ENCODE measurements at regions not wholly inside any gene's neighbourhood (a gene's known extent, or its start where the extent isn't known, plus 50 kb on each side); places are given as distances from the start of the nearest gene placed in this dataset.

GRCh38 chr15:24733659-24734058 lies 58.1 kb downstream of the NPAP1 start:
- no peak for DNase-seq (ENCODE audit: low read depth)
- in situ Hi-C loops (cut with HindIII; ENCODE audit: low sequenced_read_pairs): no loop called here
- no peak overlapping the region for H3K4me3 ChIP-seq (ENCODE audit: low read depth, low read length)
- no peak for TF ChIP-seq CTCF (IDR thresholded peaks at IDR 0.05; ENCODE audit: low read depth, low read length, missing control alignments)

GRCh38 chr15:24734396-24734795 lies 58.8 kb downstream of the NPAP1 start:
- DNase-seq (ENCODE audit: low read depth): no peak
- H3K4me3 ChIP-seq (ENCODE audit: low read depth, low read length): no peak overlapping the region
- TF ChIP-seq CTCF (IDR thresholded peaks at IDR 0.05; ENCODE audit: low read depth, low read length, missing control alignments): no peak
- in situ Hi-C loops (cut with HindIII; ENCODE audit: low sequenced_read_pairs): no loop called here

- TF ChIP-seq CTCF (IDR thresholded peaks at IDR 0.05; ENCODE audit: low read depth, low read length, missing control alignments): no peak
- no peak for DNase-seq (ENCODE audit: low read depth)
- H3K4me3 ChIP-seq (ENCODE audit: low read depth, low read length): no peak overlapping the region
- in situ Hi-C loops (cut with HindIII; ENCODE audit: low sequenced_read_pairs): no loop called here
Observed at GRCh38 chr15:24745290-24745689, 69.7 kb downstream of the NPAP1 start.

GRCh38 chr15:24746094-24746493 lies 70.5 kb downstream of the NPAP1 start:
- no peak for DNase-seq (ENCODE audit: low read depth)
- in situ Hi-C loops (cut with HindIII; ENCODE audit: low sequenced_read_pairs): no loop called here
- H3K4me3 ChIP-seq (ENCODE audit: low read depth, low read length): no peak overlapping the region
- TF ChIP-seq CTCF (IDR thresholded peaks at IDR 0.05; ENCODE audit: low read depth, low read length, missing control alignments): no peak

GRCh38 chr15:24747376-24747775 lies 71.8 kb downstream of the NPAP1 start:
- in situ Hi-C loops (cut with HindIII; ENCODE audit: low sequenced_read_pairs): no loop called here
- H3K4me3 ChIP-seq (ENCODE audit: low read depth, low read length): no peak overlapping the region
- no peak for TF ChIP-seq CTCF (IDR thresholded peaks at IDR 0.05; ENCODE audit: low read depth, low read length, missing control alignments)
- DNase-seq (ENCODE audit: low read depth): no peak

GRCh38 chr15:24748812-24749439 lies 73.4 kb downstream of the NPAP1 start:
- DNase-seq (ENCODE audit: low read depth): no peak
- no peak overlapping the region for H3K4me3 ChIP-seq (ENCODE audit: low read depth, low read length)
- TF ChIP-seq CTCF (IDR thresholded peaks at IDR 0.05; ENCODE audit: low read depth, low read length, missing control alignments): no peak
- in situ Hi-C loops (cut with HindIII; ENCODE audit: low sequenced_read_pairs): no loop called here

All from astrocyte of the cerebellum (primary cell).